ENCODE measurements at regions not wholly inside any gene's neighbourhood (a gene's known extent, or its start where the extent isn't known, plus 50 kb on each side); places are given as distances from the start of the nearest gene placed in this dataset.
"Not testable (repeated sequence)": the region's sequence is repeated elsewhere in the genome, so short reads cannot be mapped to it uniquely, and the experiment has no call there.

DNA sequence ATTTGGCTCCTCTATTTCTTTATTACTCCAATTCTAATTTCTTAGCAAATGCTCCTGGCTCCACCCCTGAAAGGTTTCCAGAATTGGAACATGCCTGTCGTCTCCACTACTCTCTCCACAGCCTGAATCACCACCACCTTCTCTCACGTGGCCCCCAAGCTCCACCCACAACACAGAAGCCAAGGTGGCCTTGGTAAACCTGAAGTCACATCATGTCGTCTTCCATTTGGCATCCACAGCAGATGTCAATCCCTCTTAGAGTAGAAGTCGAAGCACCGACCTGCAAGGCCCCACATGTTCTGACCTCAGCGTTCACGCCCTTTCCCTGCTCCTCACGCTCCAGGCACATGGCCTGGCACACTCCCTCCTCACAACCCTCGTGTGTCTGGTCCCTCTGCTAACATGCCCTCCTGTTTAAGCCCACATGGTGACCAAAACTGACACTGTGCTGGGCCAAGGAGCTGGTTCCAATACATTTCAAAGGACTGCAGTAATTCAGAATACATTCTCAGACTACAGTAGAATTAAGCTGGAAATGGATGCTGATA lies 56.3 kb upstream of the GPC1 start:
- Histone ChIP-seq H3K36me3 (no peaks in the 10 kb centered on the region), H3K4me3 (ENCODE audit: low read depth, low read length) (no peak overlapping the region), H3K4me1 (no peaks in the 10 kb centered on the region), H3K9me3 (no peaks in the 10 kb centered on the region), H3K27me3 (no peaks in the 10 kb centered on the region)
- no peak for DNase-seq
- no peak for TF ChIP-seq CTCF (IDR thresholded peaks at IDR 0.05; ENCODE audit: low read depth, low read length)

GRCh38 chr2:240383099-240383758 lies 52.2 kb upstream of the GPC1 start:
- no peak overlapping the region for H3K4me3 ChIP-seq (ENCODE audit: low read depth, low read length)
- H3K36me3 ChIP-seq, result no peaks in the 10 kb centered on the region
- peaks cover 7% of the 10 kb centered on the region; the same call in 1 of the 2 replicates for H3K4me1 ChIP-seq
- no peaks in the 10 kb centered on the region for H3K27me3 ChIP-seq
- no peak for TF ChIP-seq CTCF (IDR thresholded peaks at IDR 0.05; ENCODE audit: low read depth, low read length)
- no peaks in the 10 kb centered on the region for H3K9me3 ChIP-seq
- DNase-seq, result no peak

DNA sequence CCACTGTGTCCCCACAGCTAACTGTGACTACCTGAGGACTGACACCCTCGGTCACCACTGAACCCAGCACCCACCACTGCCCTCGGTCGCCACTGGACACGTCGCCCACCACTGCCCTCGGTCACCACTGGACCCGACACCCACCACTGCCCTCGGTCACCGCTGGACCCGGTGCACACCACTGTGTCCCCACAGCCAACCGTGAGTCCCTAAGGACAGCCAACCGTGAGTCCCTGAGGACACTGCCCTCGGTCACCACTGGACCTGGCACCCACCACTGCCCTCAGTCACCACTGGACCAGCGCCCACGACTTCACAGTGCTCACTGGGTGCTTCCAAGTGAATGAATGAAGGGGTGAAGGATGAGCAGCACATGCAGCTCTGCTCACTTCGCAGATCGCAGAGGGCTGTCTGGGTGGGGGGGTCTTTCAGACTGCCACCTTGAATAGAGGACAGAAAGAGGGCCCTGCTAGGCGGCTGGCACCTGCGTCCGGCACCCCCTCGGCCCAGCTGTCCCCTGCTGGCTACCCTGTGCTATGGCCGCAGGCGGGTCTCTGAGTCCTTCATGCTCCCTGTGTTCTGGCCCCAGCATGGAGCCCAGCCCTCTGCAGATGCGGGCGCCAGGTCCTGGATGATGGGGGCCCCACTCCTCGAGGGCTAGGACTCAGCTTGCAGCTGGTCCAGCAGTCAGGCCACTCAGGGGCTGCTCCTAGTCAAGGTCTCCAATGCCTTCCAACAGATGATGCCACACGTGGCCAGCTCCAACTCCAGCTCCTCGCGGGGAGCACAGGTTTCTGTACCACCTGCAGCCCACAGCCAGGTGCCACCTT lies 51.4 kb upstream of the GPC1 start:
- TF ChIP-seq CTCF (IDR thresholded peaks at IDR 0.05; ENCODE audit: low read depth, low read length), result no peak
- Histone ChIP-seq H3K27me3 (no peaks in the 10 kb centered on the region), H3K9me3 (no peaks in the 10 kb centered on the region), H3K36me3 (no peaks in the 10 kb centered on the region), H3K4me3 (ENCODE audit: low read depth, low read length) (no peak overlapping the region), H3K4me1 (peaks cover 7% of the 10 kb centered on the region; the same call in 1 of the 2 replicates)
- DNase-seq, result peak; percentile 4

- DNase-seq, result peak; percentile 5
- H3K4me1 ChIP-seq, result peaks cover 7% of the 10 kb centered on the region; the same call in 1 of the 2 replicates
- no peaks in the 10 kb centered on the region for H3K9me3 ChIP-seq
- no peaks in the 10 kb centered on the region for H3K36me3 ChIP-seq
- H3K27me3 ChIP-seq, result no peaks in the 10 kb centered on the region
- TF ChIP-seq CTCF (IDR thresholded peaks at IDR 0.05; ENCODE audit: low read depth, low read length), result no peak
- no peak overlapping the region for H3K4me3 ChIP-seq (ENCODE audit: low read depth, low read length)
Observed at GRCh38 chr2:240384711-240385450, 50.6 kb upstream of the GPC1 start.

- not testable (repeated sequence) for H3K4me1 ChIP-seq
Observed at GRCh38 chr2:240385451-240386161, 49.9 kb upstream of the GPC1 start.

More at GRCh38 chr2:240385451-240386161, 49.9 kb upstream of the GPC1 start:
- peak; percentile 44 for DNase-seq
- not testable (repeated sequence) for H3K36me3 ChIP-seq; H3K9me3 ChIP-seq; H3K27me3 ChIP-seq; H3K4me3 ChIP-seq (ENCODE audit: low read depth, low read length)
